ENCODE measurements at regions not wholly inside any gene's neighbourhood (a gene's known extent, or its start where the extent isn't known, plus 50 kb on each side); places are given as distances from the start of the nearest gene placed in this dataset.
"Not testable (repeated sequence)": the region's sequence is repeated elsewhere in the genome, so short reads cannot be mapped to it uniquely, and the experiment has no call there.

DNA sequence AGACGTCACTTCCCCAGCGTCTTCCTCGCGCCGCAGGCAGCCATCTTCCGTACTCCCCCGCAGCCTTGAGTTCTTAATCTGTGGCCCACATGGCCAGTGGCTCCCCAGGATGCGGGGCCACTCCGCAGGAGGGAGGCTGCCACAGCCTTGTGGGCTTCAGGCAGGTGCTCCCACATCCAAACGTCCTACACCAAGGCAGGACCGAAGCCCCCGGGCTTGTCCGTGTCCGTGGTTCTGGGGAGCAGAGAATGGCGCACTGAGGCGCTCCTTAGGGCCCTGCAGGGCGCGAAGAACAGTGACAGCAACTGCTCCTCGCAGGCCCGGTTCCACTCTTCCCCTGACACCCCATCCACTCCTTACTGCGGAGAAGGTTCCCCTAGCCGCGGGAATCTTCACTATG lies 755.8 kb downstream of the PRIM2 start:
- Histone ChIP-seq H2AFZ (ENCODE audit: low read length) (no peak overlapping the region), H3K9me3 (ENCODE audit: low read depth, low read length) (no peaks in the 10 kb centered on the region), H3K27ac (ENCODE audit: low read depth, low read length) (no peak overlapping the region), H3K27me3 (ENCODE audit: insufficient read depth, low read length) (no peaks in the 10 kb centered on the region), H3K79me2 (ENCODE audit: insufficient read depth, low read length) (no peaks in the 10 kb centered on the region), H3K4me2 (ENCODE audit: insufficient read depth, low read length) (no peak overlapping the region), H3K36me3 (ENCODE audit: insufficient read depth, low read length) (no peaks in the 10 kb centered on the region), H3K4me1 (ENCODE audit: insufficient read depth, low read length) (no peaks in the 10 kb centered on the region), H4K20me1 (ENCODE audit: insufficient read depth, low read length) (no peaks in the 10 kb centered on the region), H3K4me3 (ENCODE audit: insufficient read depth, low read length) (no peak overlapping the region)
- DNase-seq (ENCODE audit: insufficient read length, low spot score, missing footprints): peak; percentile 49
- TF ChIP-seq, protein P1, sequence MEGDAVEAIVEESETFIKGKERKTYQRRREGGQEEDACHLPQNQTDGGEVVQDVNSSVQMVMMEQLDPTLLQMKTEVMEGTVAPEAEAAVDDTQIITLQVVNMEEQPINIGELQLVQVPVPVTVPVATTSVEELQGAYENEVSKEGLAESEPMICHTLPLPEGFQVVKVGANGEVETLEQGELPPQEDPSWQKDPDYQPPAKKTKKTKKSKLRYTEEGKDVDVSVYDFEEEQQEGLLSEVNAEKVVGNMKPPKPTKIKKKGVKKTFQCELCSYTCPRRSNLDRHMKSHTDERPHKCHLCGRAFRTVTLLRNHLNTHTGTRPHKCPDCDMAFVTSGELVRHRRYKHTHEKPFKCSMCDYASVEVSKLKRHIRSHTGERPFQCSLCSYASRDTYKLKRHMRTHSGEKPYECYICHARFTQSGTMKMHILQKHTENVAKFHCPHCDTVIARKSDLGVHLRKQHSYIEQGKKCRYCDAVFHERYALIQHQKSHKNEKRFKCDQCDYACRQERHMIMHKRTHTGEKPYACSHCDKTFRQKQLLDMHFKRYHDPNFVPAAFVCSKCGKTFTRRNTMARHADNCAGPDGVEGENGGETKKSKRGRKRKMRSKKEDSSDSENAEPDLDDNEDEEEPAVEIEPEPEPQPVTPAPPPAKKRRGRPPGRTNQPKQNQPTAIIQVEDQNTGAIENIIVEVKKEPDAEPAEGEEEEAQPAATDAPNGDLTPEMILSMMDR (IDR thresholded peaks at IDR 0.05; ENCODE audit: extremely low read depth, low read depth, low read length): no peak

DNA sequence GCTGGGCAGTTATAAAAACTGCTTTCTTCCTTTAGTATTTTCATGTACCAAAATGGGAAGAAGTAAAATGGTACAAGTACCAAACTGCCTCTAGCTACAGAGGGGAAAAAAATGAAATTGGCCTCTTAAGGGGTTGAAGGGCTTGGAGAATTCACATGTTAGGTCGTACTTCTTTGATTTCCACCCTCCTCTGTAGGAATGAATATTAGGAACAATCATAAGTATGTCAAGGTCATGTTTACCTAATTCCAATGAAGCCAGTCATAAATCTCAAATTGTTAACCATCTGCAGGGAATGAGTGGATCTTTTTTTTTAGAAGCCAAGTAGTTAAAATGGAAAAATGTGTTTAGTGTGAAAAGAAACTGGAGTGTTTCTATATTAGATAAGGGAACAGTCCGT lies 772.6 kb downstream of the PRIM2 start:
- not testable (repeated sequence) for H2AFZ ChIP-seq (ENCODE audit: low read length); H3K27ac ChIP-seq (ENCODE audit: low read depth, low read length); H4K20me1 ChIP-seq (ENCODE audit: insufficient read depth, low read length); H3K4me2 ChIP-seq (ENCODE audit: insufficient read depth, low read length); H3K9me3 ChIP-seq (ENCODE audit: low read depth, low read length); H3K4me3 ChIP-seq (ENCODE audit: insufficient read depth, low read length); DNase-seq (ENCODE audit: insufficient read length, low spot score, missing footprints); H3K27me3 ChIP-seq (ENCODE audit: insufficient read depth, low read length); H3K4me1 ChIP-seq (ENCODE audit: insufficient read depth, low read length); H3K79me2 ChIP-seq (ENCODE audit: insufficient read depth, low read length); H3K36me3 ChIP-seq (ENCODE audit: insufficient read depth, low read length)

DNA sequence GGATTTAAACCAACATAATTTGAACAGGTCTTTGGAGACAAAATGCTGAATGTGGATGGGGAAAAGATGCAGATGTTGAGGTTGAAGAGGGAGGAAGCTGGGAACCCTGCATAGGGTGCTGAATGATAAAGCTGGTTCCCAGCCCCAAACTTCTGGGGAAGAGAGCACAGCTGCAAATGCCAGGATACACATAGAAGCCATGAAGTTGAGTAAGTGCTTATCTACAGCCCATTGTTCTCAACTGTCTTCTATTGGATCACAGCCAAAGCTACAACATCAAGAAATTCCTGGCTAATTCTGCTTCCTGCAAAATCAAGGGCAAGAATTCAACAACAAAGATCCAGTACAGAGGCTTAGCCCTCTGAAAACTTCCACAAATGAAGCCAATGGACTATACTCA lies 779.8 kb downstream of the PRIM2 start:
- H3K27ac ChIP-seq (ENCODE audit: low read depth, low read length); H3K4me3 ChIP-seq (ENCODE audit: insufficient read depth, low read length); DNase-seq (ENCODE audit: insufficient read length, low spot score, missing footprints); H3K4me1 ChIP-seq (ENCODE audit: insufficient read depth, low read length); H2AFZ ChIP-seq (ENCODE audit: low read length); H4K20me1 ChIP-seq (ENCODE audit: insufficient read depth, low read length); H3K9me3 ChIP-seq (ENCODE audit: low read depth, low read length); H3K79me2 ChIP-seq (ENCODE audit: insufficient read depth, low read length); H3K4me2 ChIP-seq (ENCODE audit: insufficient read depth, low read length); H3K27me3 ChIP-seq (ENCODE audit: insufficient read depth, low read length); H3K36me3 ChIP-seq (ENCODE audit: insufficient read depth, low read length): not testable (repeated sequence)

DNA sequence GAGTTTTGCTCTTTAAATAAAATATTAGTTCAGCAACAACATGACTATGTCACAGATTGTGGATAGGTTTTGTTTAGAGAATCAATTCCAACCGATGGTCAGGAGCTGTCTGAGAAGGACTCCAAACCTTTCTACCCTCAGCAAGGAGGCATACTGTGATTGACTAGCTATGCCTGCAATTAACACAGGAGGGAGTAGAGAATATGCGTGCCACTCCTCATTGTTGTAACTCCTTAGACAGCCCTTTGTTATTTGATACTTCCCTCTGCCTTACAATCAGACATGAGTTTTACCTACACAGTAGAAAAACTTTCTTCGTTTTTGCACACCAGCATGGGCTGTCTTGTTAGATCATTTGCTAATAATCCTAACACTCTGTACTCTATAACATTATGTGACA lies 796.5 kb downstream of the PRIM2 start:
- Histone ChIP-seq H3K9me3 (ENCODE audit: low read depth, low read length) (no peaks in the 10 kb centered on the region), H3K36me3 (ENCODE audit: insufficient read depth, low read length) (no peaks in the 10 kb centered on the region), H3K4me2 (ENCODE audit: insufficient read depth, low read length) (no peak overlapping the region), H3K4me3 (ENCODE audit: insufficient read depth, low read length) (no peak overlapping the region), H3K27me3 (ENCODE audit: insufficient read depth, low read length) (no peaks in the 10 kb centered on the region), H3K79me2 (ENCODE audit: insufficient read depth, low read length) (no peaks in the 10 kb centered on the region), H3K4me1 (ENCODE audit: insufficient read depth, low read length) (no peaks in the 10 kb centered on the region), H4K20me1 (ENCODE audit: insufficient read depth, low read length) (no peaks in the 10 kb centered on the region), H3K27ac (ENCODE audit: low read depth, low read length) (no peak overlapping the region), H2AFZ (ENCODE audit: low read length) (no peak overlapping the region)
- no peak for DNase-seq (ENCODE audit: insufficient read length, low spot score, missing footprints)
- TF ChIP-seq, protein P1 (IDR thresholded peaks at IDR 0.05; ENCODE audit: extremely low read depth, low read depth, low read length): no peak

DNA sequence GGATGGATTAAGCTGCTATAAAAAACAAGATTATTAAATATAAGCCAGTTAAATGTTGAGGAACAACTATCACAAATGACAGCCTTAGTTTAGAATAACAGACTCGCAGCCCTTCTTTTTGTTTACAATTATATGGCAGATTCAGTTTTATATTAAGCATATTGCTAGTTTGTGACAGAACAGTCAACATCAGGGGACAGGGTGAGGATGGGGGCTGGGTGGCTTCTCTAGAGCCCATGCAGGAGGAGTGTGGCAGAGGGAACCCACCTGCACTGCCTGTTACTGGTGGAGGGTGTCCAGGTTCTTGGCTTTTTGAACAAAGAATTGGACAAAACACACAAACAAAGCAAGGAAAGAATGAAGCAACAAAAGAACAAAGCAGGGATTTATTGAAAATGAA lies 799.7 kb downstream of the PRIM2 start:
- H3K4me3 ChIP-seq (ENCODE audit: insufficient read depth, low read length); H2AFZ ChIP-seq (ENCODE audit: low read length); H3K9me3 ChIP-seq (ENCODE audit: low read depth, low read length); DNase-seq (ENCODE audit: insufficient read length, low spot score, missing footprints); H4K20me1 ChIP-seq (ENCODE audit: insufficient read depth, low read length); H3K27ac ChIP-seq (ENCODE audit: low read depth, low read length); H3K4me1 ChIP-seq (ENCODE audit: insufficient read depth, low read length); H3K36me3 ChIP-seq (ENCODE audit: insufficient read depth, low read length); H3K4me2 ChIP-seq (ENCODE audit: insufficient read depth, low read length); H3K27me3 ChIP-seq (ENCODE audit: insufficient read depth, low read length); H3K79me2 ChIP-seq (ENCODE audit: insufficient read depth, low read length): not testable (repeated sequence)

DNA sequence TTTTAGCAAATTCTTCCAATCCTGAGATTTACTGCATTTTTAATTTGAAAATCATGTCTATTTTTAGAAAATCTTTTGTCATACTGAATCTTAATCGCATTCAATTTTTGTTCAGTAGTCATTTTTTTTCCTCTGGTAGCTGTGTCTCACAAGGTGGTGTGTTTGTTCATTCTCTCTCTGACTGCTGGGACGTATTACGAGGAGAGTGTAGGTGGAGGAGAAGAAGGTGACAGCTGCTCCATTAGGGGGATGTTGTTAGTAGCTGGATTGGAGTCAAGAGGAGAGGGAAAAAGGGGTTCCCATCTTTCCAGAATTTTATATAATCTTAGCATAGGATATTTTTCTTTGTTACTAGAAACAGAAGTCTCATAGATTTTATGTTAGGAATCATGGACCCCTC lies 804.2 kb downstream of the PRIM2 start:
- H3K27ac ChIP-seq (ENCODE audit: low read depth, low read length); H3K79me2 ChIP-seq (ENCODE audit: insufficient read depth, low read length); DNase-seq (ENCODE audit: insufficient read length, low spot score, missing footprints); H3K4me1 ChIP-seq (ENCODE audit: insufficient read depth, low read length); H2AFZ ChIP-seq (ENCODE audit: low read length); H3K4me2 ChIP-seq (ENCODE audit: insufficient read depth, low read length); H3K27me3 ChIP-seq (ENCODE audit: insufficient read depth, low read length); H3K4me3 ChIP-seq (ENCODE audit: insufficient read depth, low read length); H3K36me3 ChIP-seq (ENCODE audit: insufficient read depth, low read length); H4K20me1 ChIP-seq (ENCODE audit: insufficient read depth, low read length); H3K9me3 ChIP-seq (ENCODE audit: low read depth, low read length): not testable (repeated sequence)

DNA sequence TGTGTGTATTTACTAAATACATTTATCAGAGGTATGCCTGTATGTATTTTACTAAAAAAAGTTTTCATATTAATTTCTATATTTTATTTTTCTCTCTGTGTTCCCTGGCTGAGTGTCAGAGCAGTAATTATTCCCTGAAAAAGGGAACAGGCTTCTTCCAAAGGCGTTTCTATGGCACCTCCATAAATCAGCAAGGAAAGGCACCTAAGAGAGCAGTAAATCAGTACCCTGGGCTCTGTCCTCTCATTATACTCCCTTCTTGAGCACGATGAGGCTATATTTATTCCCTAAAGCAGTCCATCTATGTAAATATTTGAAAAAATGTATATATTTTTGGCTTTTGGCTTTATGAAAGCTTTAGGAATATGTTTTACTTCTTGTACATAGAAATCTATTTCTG lies 806.3 kb downstream of the PRIM2 start:
- not testable (repeated sequence) for H3K36me3 ChIP-seq (ENCODE audit: insufficient read depth, low read length); H3K4me2 ChIP-seq (ENCODE audit: insufficient read depth, low read length); H3K4me3 ChIP-seq (ENCODE audit: insufficient read depth, low read length); H2AFZ ChIP-seq (ENCODE audit: low read length); H3K27ac ChIP-seq (ENCODE audit: low read depth, low read length); H3K9me3 ChIP-seq (ENCODE audit: low read depth, low read length); DNase-seq (ENCODE audit: insufficient read length, low spot score, missing footprints); H3K27me3 ChIP-seq (ENCODE audit: insufficient read depth, low read length); H4K20me1 ChIP-seq (ENCODE audit: insufficient read depth, low read length); H3K79me2 ChIP-seq (ENCODE audit: insufficient read depth, low read length); H3K4me1 ChIP-seq (ENCODE audit: insufficient read depth, low read length)

DNA sequence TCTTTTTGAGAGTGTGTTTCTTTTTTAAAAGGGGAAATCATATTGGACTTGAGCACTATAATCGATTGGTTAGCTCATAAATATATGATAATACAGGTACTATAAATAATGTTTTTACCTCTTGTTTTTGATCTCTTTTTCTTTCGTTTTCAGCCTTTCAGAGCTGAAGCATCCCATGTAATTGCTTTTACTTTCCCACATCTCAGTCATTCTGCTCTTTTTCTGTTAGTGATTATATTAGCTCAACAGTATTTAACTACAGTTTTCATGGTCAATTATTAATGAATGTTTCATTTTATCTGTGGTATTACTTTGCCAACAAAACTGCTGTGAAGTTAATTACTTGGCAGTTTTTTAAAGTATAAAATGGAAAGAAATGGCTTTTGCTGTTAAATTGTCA lies 811.1 kb downstream of the PRIM2 start:
- H3K27ac ChIP-seq (ENCODE audit: low read depth, low read length); H3K4me2 ChIP-seq (ENCODE audit: insufficient read depth, low read length); H3K4me3 ChIP-seq (ENCODE audit: insufficient read depth, low read length); H3K79me2 ChIP-seq (ENCODE audit: insufficient read depth, low read length); H3K4me1 ChIP-seq (ENCODE audit: insufficient read depth, low read length); H3K27me3 ChIP-seq (ENCODE audit: insufficient read depth, low read length); H3K36me3 ChIP-seq (ENCODE audit: insufficient read depth, low read length); H4K20me1 ChIP-seq (ENCODE audit: insufficient read depth, low read length); H2AFZ ChIP-seq (ENCODE audit: low read length); DNase-seq (ENCODE audit: insufficient read length, low spot score, missing footprints); H3K9me3 ChIP-seq (ENCODE audit: low read depth, low read length): not testable (repeated sequence)

Data from osteoblast (primary cell).